Activated T-helper 1 cell treated with anti-CD3 and anti-CD28 coated beads, Interleukin-12 subunit alpha, Interleukin-12 subunit beta, Interleukin-2, Interleukin-4 antibody, amounts not matched to agents 30 ng/mL and 10 ng/mL and 1 ng/mL, durations not matched to agents 14 hours and 24 hours and 36 hours (primary cell): ENCODE measurements at regions not wholly inside any gene's neighbourhood (a gene's known extent, or its start where the extent isn't known, plus 50 kb on each side); places are given as distances from the start of the nearest gene placed in this dataset.
A peak's percentile ranks its signal among the peaks of the same experiment; 100 is the strongest.

Experiments used
- DNase-seq: peaks from one replicate; pipeline ENCODE4 v3.0.0; 2021; ENCODE audit warnings: low spot score
- H3K27ac Mint-ChIP-seq: one replicate; pipeline ENCODE4 v1.8.0; 2021; ENCODE audit warnings: mild to moderate bottlenecking, mixed read lengths
- H3K27me3 Mint-ChIP-seq: one replicate; pipeline ENCODE4 v1.8.0; 2022; ENCODE audit warnings: mild to moderate bottlenecking, moderate library complexity, mixed read lengths; ENCODE audit not compliant: insufficient read depth
- H3K36me3 Mint-ChIP-seq: one replicate; pipeline ENCODE4 v1.8.0; 2021; ENCODE audit warnings: low read depth, mixed read lengths
- H3K4me1 Mint-ChIP-seq: one replicate; pipeline ENCODE4 v1.8.0; 2021; ENCODE audit warnings: low read depth, mixed read lengths
- H3K4me3 Mint-ChIP-seq: one replicate; pipeline ENCODE4 v1.8.0; 2021; ENCODE audit warnings: mild to moderate bottlenecking, moderate library complexity, mixed read lengths
- H3K9me3 Mint-ChIP-seq: one replicate; pipeline ENCODE4 v1.8.0; 2021; ENCODE audit warnings: mixed read lengths
- intact Hi-C: fragments of 100-400 bp; cut with micrococcal nuclease; formaldehyde crosslinking; loops from one replicate; pipeline ENCODE4 v1.15.1; 2024

DNA sequence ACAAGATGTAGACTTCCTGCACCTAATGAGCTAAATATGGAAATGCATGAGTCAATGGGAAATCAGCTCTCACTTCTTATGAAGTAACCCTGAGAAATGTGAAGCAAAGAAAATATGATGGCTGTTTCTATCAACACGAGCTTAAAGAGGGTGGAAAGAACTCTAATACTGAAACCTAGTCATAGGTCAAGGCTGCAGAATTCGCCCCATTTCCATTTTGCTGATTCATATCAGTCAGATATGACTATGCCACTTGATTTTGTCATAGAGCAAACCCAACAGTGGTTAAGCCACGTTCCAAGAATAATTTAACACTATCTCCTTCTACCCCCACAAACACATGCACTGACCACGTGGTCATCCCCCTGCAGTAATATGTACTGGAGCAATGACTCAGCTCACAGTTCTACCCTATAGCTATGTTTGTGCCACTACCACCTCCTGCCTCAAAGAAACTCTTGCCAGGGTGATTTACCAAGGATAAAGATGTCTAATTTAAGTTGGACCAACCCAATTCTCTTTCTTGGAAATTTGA lies 157.5 kb downstream of the TMTC3 start:
- Mint-ChIP-seq H3K4me3 (no peak overlapping the region), H3K27me3 (no peaks in the 10 kb centered on the region), H3K4me1 (peaks cover 35% of the 10 kb centered on the region), H3K9me3 (peaks cover 10% of the 10 kb centered on the region), H3K27ac (peak overlapping the region; percentile 76), H3K36me3 (peaks cover 3% of the 10 kb centered on the region)
- intact Hi-C loops = loop anchor here (1.0 to 10.0 kb wide), 13 partner anchors 57 to 1803 kb away; partner anchors contain the start of genes CEP290 and TMTC3
- DNase-seq = peak; percentile 29

DNA sequence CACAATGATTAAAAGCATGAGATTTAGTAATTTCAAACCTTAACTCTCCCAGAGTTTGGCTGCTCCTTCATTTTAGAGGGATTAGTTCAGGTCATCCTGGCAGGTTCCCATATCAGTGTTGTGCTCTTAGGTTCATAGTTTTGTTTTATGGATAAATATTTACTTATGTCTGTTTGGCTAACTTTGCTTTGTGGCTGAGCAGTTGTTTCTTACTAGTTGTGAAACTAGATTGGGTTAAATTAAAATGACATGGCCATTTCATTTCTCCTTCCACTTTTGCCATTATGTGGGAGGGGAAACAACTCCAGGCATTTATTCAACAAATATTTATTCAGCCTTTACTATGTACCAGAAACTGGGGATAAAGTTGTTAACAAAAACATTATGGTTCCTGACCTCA lies 158.8 kb downstream of the TMTC3 start:
- peaks cover 28% of the 10 kb centered on the region for H3K4me1 Mint-ChIP-seq
- no peak overlapping the region for H3K27ac Mint-ChIP-seq

DNA sequence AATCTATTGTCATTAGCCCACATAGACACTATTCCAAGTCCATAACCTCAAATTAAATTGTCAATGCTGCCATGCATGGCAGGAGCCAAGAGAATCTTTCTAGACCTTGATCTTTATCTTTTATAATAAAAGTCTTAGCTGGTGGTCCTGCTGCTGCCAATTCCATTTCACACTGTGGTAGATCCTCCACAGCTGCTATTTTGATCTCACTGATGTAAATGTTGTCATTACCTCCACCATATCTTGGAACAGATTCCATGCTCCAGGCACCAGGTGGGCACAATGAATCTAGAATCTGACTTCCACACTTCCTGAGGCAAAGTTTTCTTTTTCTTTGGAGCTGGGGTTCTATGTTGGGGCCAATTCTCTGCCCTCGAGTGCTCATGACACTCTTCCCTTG lies 161.2 kb downstream of the TMTC3 start:
- peaks cover 1% of the 10 kb centered on the region for H3K36me3 Mint-ChIP-seq
- DNase-seq = no peak
- peaks cover 3% of the 10 kb centered on the region for H3K9me3 Mint-ChIP-seq
- H3K27me3 Mint-ChIP-seq = no peaks in the 10 kb centered on the region
- intact Hi-C loops = no loop called here
- no peak overlapping the region for H3K27ac Mint-ChIP-seq
- H3K4me1 Mint-ChIP-seq = peaks cover 37% of the 10 kb centered on the region
- H3K4me3 Mint-ChIP-seq = no peak overlapping the region

More for the DNA sequence above, 158.8 kb downstream of the TMTC3 start:
- intact Hi-C loops = no loop called here
- no peak for DNase-seq
- Mint-ChIP-seq H3K4me3 (no peak overlapping the region), H3K36me3 (peaks cover 1% of the 10 kb centered on the region), H3K27me3 (no peaks in the 10 kb centered on the region), H3K9me3 (peaks cover 3% of the 10 kb centered on the region)

DNA sequence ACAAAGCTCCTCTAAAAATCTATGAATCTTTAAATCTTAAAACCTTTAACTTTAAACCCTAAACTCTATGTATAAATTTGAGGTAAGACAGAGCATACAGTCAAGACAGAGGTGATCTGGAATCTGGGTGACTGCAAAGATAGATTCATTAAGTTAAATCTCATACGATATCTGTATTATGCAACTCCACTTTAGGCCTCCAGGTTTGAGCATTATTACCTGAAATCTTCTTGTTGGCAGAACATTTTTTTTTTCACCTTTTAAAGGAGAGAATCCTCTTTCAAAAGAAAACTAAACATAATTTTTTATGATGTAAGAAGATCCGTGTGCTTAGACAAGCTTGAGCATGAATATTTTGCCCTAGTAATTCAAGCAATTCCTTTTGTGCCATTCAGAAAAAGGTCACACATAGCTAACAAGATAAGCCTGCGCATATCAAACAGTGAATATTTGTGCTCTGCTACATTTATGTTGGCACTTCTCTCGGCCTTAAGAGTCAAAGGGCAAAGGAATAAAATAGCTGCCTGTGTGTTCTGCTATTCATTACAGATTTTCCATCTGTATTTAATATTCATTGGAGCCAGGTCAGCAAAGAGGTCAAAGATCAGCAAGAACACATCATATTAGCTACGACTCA lies 163.3 kb downstream of the TMTC3 start:
- Mint-ChIP-seq H3K4me1 (peaks cover 16% of the 10 kb centered on the region), H3K4me3 (no peak overlapping the region), H3K27ac (no peak overlapping the region), H3K27me3 (no peaks in the 10 kb centered on the region), H3K36me3 (peaks cover 1% of the 10 kb centered on the region), H3K9me3 (peaks cover 3% of the 10 kb centered on the region)
- intact Hi-C loops = no loop called here
- no peak for DNase-seq

GRCh38 chr12:88306471-88307069 lies 164.5 kb downstream of the TMTC3 start:
- Mint-ChIP-seq H3K27me3 (no peaks in the 10 kb centered on the region), H3K36me3 (no peaks in the 10 kb centered on the region), H3K4me1 (peaks cover 12% of the 10 kb centered on the region), H3K9me3 (peaks cover 3% of the 10 kb centered on the region), H3K27ac (no peak overlapping the region), H3K4me3 (no peak overlapping the region)
- intact Hi-C loops = no loop called here
- no peak for DNase-seq

- H3K4me3 Mint-ChIP-seq = no peak overlapping the region
- intact Hi-C loops = no loop called here
- H3K4me1 Mint-ChIP-seq = peaks cover 12% of the 10 kb centered on the region
- DNase-seq = no peak
- H3K27me3 Mint-ChIP-seq = no peaks in the 10 kb centered on the region
- no peak overlapping the region for H3K27ac Mint-ChIP-seq
- no peaks in the 10 kb centered on the region for H3K9me3 Mint-ChIP-seq
- H3K36me3 Mint-ChIP-seq = no peaks in the 10 kb centered on the region
These were observed 165.9 kb downstream of the TMTC3 start for GRCh38 chr12:88307961-88308360.

- Mint-ChIP-seq H3K4me3 (no peak overlapping the region), H3K36me3 (no peaks in the 10 kb centered on the region), H3K4me1 (peaks cover 12% of the 10 kb centered on the region), H3K27me3 (no peaks in the 10 kb centered on the region), H3K9me3 (no peaks in the 10 kb centered on the region), H3K27ac (no peak overlapping the region)
- intact Hi-C loops = no loop called here
- DNase-seq = no peak
These were observed 166.7 kb downstream of the TMTC3 start for GRCh38 chr12:88308825-88309224.

DNA sequence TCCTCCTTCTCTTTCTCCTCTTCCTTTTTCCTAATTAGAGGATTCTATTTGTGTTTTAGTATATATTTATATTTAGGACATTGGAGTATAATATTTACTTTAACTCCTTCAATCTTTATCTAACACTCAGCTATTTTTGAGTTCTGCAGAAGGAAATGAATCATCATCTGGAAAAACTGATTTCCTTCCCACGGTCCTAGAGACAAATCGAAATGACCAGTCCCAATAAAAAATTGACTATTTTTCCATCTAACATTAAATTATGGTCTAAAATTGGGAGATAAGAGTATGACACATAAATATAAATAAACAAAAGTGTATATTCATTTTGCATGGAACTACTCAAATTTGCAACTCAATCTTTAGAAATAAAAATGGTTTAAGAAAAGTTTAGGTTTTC lies 167.4 kb downstream of the TMTC3 start:
- Mint-ChIP-seq H3K27me3 (no peaks in the 10 kb centered on the region), H3K4me1 (peaks cover 12% of the 10 kb centered on the region), H3K4me3 (no peak overlapping the region), H3K9me3 (no peaks in the 10 kb centered on the region), H3K36me3 (no peaks in the 10 kb centered on the region), H3K27ac (no peak overlapping the region)
- DNase-seq = no peak
- intact Hi-C loops = no loop called here

- Mint-ChIP-seq H3K4me1 (peaks cover 12% of the 10 kb centered on the region), H3K36me3 (no peaks in the 10 kb centered on the region), H3K9me3 (no peaks in the 10 kb centered on the region), H3K27me3 (no peaks in the 10 kb centered on the region), H3K4me3 (no peak overlapping the region), H3K27ac (no peak overlapping the region)
- DNase-seq = no peak
- intact Hi-C loops = no loop called here
These were observed 168.0 kb downstream of the TMTC3 start for GRCh38 chr12:88310069-88310468.

- H3K4me3 Mint-ChIP-seq = no peak overlapping the region
- intact Hi-C loops = no loop called here
- no peaks in the 10 kb centered on the region for H3K36me3 Mint-ChIP-seq
- H3K27ac Mint-ChIP-seq = no peak overlapping the region
- no peak for DNase-seq
- H3K4me1 Mint-ChIP-seq = peaks cover 12% of the 10 kb centered on the region
- H3K27me3 Mint-ChIP-seq = no peaks in the 10 kb centered on the region
- no peaks in the 10 kb centered on the region for H3K9me3 Mint-ChIP-seq
These were observed 168.6 kb downstream of the TMTC3 start for GRCh38 chr12:88310666-88311065.

DNA sequence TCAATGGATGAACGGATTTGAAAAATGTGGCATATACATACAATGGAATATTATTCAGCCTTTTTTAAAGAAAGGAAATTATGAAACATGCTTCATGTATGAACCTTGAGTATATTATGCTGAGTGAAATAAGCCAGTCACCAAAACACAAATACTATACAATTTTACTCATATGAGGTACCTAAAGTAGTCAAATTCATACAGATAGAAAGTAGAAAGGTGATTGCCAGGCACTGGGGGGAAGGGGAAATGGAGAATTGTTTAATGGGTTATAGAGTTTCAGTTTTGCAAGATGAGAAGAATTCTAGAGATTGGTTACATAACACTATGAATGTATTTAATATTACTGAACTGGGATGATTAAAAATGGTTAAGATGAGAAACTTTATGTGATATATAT lies 171.4 kb downstream of the TMTC3 start:
- Mint-ChIP-seq H3K9me3 (no peaks in the 10 kb centered on the region), H3K27me3 (no peaks in the 10 kb centered on the region), H3K4me1 (no peaks in the 10 kb centered on the region), H3K36me3 (no peaks in the 10 kb centered on the region), H3K4me3 (no peak overlapping the region), H3K27ac (no peak overlapping the region)
- no peak for DNase-seq
- intact Hi-C loops = no loop called here

GRCh38 chr12:88314706-88315105 lies 172.6 kb downstream of the TMTC3 start:
- Mint-ChIP-seq H3K27me3 (no peaks in the 10 kb centered on the region), H3K4me1 (no peaks in the 10 kb centered on the region), H3K4me3 (no peak overlapping the region), H3K36me3 (no peaks in the 10 kb centered on the region), H3K27ac (no peak overlapping the region), H3K9me3 (no peaks in the 10 kb centered on the region)
- intact Hi-C loops = no loop called here
- no peak for DNase-seq

- H3K36me3 Mint-ChIP-seq = no peaks in the 10 kb centered on the region
- DNase-seq = no peak
- H3K4me3 Mint-ChIP-seq = no peak overlapping the region
- peaks cover 2% of the 10 kb centered on the region for H3K27me3 Mint-ChIP-seq
- no peaks in the 10 kb centered on the region for H3K4me1 Mint-ChIP-seq
- intact Hi-C loops = no loop called here
- no peaks in the 10 kb centered on the region for H3K9me3 Mint-ChIP-seq
- H3K27ac Mint-ChIP-seq = no peak overlapping the region
These were observed 176.6 kb downstream of the TMTC3 start for GRCh38 chr12:88318726-88319125.
